ENCODE measurements at regions not wholly inside any gene's neighbourhood (a gene's known extent, or its start where the extent isn't known, plus 50 kb on each side); places are given as distances from the start of the nearest gene placed in this dataset.

DNA sequence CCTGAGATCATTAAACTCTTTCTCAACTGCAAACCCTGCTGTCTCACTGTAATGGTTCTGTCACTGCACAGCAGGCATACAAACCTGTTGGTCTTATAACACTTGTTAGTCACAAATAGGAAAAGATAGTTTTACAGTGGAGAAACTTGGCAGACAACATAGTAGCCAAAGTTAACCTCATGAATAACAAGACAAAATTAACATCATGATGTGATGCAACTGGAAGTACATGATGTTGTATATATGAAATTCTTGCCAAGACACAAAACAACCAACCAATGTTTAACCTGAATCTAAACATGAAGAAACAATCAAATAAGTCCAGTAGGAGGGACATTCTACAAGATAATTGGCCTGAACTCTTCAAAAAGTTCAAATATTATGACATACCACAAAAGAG, 189.3 kb downstream of the RNF152 start (continued):
- TF ChIP-seq, protein P1, sequence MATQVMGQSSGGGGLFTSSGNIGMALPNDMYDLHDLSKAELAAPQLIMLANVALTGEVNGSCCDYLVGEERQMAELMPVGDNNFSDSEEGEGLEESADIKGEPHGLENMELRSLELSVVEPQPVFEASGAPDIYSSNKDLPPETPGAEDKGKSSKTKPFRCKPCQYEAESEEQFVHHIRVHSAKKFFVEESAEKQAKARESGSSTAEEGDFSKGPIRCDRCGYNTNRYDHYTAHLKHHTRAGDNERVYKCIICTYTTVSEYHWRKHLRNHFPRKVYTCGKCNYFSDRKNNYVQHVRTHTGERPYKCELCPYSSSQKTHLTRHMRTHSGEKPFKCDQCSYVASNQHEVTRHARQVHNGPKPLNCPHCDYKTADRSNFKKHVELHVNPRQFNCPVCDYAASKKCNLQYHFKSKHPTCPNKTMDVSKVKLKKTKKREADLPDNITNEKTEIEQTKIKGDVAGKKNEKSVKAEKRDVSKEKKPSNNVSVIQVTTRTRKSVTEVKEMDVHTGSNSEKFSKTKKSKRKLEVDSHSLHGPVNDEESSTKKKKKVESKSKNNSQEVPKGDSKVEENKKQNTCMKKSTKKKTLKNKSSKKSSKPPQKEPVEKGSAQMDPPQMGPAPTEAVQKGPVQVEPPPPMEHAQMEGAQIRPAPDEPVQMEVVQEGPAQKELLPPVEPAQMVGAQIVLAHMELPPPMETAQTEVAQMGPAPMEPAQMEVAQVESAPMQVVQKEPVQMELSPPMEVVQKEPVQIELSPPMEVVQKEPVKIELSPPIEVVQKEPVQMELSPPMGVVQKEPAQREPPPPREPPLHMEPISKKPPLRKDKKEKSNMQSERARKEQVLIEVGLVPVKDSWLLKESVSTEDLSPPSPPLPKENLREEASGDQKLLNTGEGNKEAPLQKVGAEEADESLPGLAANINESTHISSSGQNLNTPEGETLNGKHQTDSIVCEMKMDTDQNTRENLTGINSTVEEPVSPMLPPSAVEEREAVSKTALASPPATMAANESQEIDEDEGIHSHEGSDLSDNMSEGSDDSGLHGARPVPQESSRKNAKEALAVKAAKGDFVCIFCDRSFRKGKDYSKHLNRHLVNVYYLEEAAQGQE (IDR thresholded peaks at IDR 0.05; ENCODE audit: low read depth, low read length), result no peak
- TF ChIP-seq TEAD4 (IDR thresholded peaks at IDR 0.05; ENCODE audit: borderline replicate concordance, insufficient read depth), result no peak
- no peak for TF ChIP-seq EZH2phosphoT487 (IDR thresholded peaks at IDR 0.05; ENCODE audit: borderline replicate concordance, low read depth)

DNA sequence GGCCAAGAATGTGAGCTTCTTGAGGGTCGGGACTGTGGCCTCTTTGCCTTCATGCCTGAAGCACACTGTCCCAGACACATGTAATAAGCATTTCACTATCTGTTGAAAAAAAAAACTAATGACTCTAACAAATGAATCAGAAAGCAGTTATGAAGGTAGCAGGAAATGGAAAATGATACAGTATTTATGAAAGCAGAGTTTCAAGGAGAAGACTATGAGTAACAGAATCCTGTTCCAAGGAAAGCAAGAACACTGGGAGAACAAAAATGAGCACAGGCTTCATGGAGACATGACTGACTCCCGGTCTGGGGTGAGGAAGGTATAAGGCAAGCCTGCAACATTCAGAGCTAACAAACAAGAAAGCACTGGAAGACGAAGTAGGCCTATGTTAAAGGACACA, 190.8 kb downstream of the RNF152 start:
- ChIA-PET CTCF (interaction anchor here (1.5 kb wide), 1 partner anchor 21 kb away, joined by 4 read pairs; no protein-coding TSS in a partner anchor), POLR2A (no interaction called here)
- H3K4me3 ChIP-seq (ENCODE audit: low read depth in 2 of 2, low read length in 1 of 2), result no peak overlapping the region
- H3F3A ChIP-seq (replicated peaks; ENCODE audit: insufficient read depth), result peaks cover 18% of the 10 kb centered on the region
- H3K9ac ChIP-seq, result peak overlapping the region; percentile 51; the same call in 1 of the 2 replicates
- no peaks in the 10 kb centered on the region for H3K27me3 ChIP-seq (ENCODE audit: insufficient read depth)
- peaks cover 5% of the 10 kb centered on the region; the same call in 1 of the 2 replicates for H3K9me3 ChIP-seq
- peak overlapping the region; percentile 73 for H2AFZ ChIP-seq (ENCODE audit: low read depth)
- no peaks in the 10 kb centered on the region for H3K79me2 ChIP-seq (ENCODE audit: insufficient read depth)
- peak overlapping the region in 1 of 2 experiments; percentile 80; a peak in 2 of 4 replicates for H3K27ac ChIP-seq (ENCODE audit: low read depth in 2 of 2, low read length in 1 of 2)
- DNase-seq, result no peak
- H3K4me1 ChIP-seq (ENCODE audit: control insufficient read depth in 1 of 2, insufficient read depth in 2 of 2, low read depth in 1 of 2, low read length in 1 of 2), result no peaks in the 10 kb centered on the region; a peak in 1 of 4 replicates
- H4K20me1 ChIP-seq (ENCODE audit: insufficient read depth), result no peaks in the 10 kb centered on the region
- H3K4me2 ChIP-seq, result peak overlapping the region; percentile 17; the same call in 1 of the 2 replicates
- 51% methylated on average over 3 of the region's 3 CpGs for WGBS (ENCODE audit: low lambda C conversion rate)
- no peaks in the 10 kb centered on the region for H3K36me3 ChIP-seq (replicated peaks in 1 of 2; ENCODE audit: control insufficient read depth in 1 of 2, insufficient read depth in 2 of 2, low read length in 1 of 2)
- no peaks in the 10 kb centered on the region for H3K9me2 ChIP-seq
- TF ChIP-seq NRF1 (IDR thresholded peaks at IDR 0.05; ENCODE audit: low read depth, low read length), result no peak
- no peak for TF ChIP-seq CHD2 (IDR thresholded peaks at IDR 0.05; ENCODE audit: low read length, partially characterized antibody)
- no peak for TF ChIP-seq GATA2 (CRISPR knock-in tag; IDR thresholded peaks at IDR 0.05)
- TF ChIP-seq, protein P2, sequence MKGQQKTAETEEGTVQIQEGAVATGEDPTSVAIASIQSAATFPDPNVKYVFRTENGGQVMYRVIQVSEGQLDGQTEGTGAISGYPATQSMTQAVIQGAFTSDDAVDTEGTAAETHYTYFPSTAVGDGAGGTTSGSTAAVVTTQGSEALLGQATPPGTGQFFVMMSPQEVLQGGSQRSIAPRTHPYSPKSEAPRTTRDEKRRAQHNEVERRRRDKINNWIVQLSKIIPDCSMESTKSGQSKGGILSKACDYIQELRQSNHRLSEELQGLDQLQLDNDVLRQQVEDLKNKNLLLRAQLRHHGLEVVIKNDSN (IDR thresholded peaks at IDR 0.05; ENCODE audit: borderline replicate concordance, low read depth), result no peak
- TF ChIP-seq, protein P3, sequence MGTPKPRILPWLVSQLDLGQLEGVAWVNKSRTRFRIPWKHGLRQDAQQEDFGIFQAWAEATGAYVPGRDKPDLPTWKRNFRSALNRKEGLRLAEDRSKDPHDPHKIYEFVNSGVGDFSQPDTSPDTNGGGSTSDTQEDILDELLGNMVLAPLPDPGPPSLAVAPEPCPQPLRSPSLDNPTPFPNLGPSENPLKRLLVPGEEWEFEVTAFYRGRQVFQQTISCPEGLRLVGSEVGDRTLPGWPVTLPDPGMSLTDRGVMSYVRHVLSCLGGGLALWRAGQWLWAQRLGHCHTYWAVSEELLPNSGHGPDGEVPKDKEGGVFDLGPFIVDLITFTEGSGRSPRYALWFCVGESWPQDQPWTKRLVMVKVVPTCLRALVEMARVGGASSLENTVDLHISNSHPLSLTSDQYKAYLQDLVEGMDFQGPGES (IDR thresholded peaks at IDR 0.05; ENCODE audit: low read depth, low read length), result no peak
- TF ChIP-seq, protein P4, sequence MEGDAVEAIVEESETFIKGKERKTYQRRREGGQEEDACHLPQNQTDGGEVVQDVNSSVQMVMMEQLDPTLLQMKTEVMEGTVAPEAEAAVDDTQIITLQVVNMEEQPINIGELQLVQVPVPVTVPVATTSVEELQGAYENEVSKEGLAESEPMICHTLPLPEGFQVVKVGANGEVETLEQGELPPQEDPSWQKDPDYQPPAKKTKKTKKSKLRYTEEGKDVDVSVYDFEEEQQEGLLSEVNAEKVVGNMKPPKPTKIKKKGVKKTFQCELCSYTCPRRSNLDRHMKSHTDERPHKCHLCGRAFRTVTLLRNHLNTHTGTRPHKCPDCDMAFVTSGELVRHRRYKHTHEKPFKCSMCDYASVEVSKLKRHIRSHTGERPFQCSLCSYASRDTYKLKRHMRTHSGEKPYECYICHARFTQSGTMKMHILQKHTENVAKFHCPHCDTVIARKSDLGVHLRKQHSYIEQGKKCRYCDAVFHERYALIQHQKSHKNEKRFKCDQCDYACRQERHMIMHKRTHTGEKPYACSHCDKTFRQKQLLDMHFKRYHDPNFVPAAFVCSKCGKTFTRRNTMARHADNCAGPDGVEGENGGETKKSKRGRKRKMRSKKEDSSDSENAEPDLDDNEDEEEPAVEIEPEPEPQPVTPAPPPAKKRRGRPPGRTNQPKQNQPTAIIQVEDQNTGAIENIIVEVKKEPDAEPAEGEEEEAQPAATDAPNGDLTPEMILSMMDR (IDR thresholded peaks at IDR 0.05), result no peak
- no peak for TF ChIP-seq FOXJ3 (CRISPR knock-in tag; IDR thresholded peaks at IDR 0.05)
- TF ChIP-seq JUND (IDR thresholded peaks at IDR 0.05), result 0 out of 2 replicates have a peak, but pooled peaks have one; percentile 20
- TF ChIP-seq RXRA (IDR thresholded peaks at IDR 0.05; ENCODE audit: borderline replicate concordance, low read depth), result no peak
- TF ChIP-seq, protein P5, sequence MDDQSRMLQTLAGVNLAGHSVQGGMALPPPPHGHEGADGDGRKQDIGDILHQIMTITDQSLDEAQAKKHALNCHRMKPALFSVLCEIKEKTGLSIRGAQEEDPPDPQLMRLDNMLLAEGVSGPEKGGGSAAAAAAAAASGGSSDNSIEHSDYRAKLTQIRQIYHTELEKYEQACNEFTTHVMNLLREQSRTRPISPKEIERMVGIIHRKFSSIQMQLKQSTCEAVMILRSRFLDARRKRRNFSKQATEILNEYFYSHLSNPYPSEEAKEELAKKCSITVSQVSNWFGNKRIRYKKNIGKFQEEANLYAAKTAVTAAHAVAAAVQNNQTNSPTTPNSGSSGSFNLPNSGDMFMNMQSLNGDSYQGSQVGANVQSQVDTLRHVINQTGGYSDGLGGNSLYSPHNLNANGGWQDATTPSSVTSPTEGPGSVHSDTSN (IDR thresholded peaks at IDR 0.05), result 0 out of 2 replicates have a peak, but pooled peaks have one; percentile 12
- TF ChIP-seq, protein P6, sequence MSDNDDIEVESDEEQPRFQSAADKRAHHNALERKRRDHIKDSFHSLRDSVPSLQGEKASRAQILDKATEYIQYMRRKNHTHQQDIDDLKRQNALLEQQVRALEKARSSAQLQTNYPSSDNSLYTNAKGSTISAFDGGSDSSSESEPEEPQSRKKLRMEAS (IDR thresholded peaks at IDR 0.05; ENCODE audit: low read depth), result no peak
- TF ChIP-seq ELF1 (IDR thresholded peaks at IDR 0.05), result no peak
- TF ChIP-seq EP300 (IDR thresholded peaks at IDR 0.05; ENCODE audit: borderline replicate concordance in 1 of 2, low read depth in 1 of 2, low read length in 1 of 2), result 0 out of 4 replicates have a peak, but pooled peaks of 1 of the 2 experiments have one; percentile 15
- TF ChIP-seq RCOR1 (IDR thresholded peaks at IDR 0.05; ENCODE audit: low read length), result no peak
- TF ChIP-seq FOSL2 (IDR thresholded peaks at IDR 0.05; ENCODE audit: borderline replicate concordance, low read depth), result peak; percentile 51; the same call in 1 of the 2 replicates
- no peak for TF ChIP-seq FOXM1 (IDR thresholded peaks at IDR 0.05; ENCODE audit: low read depth)
- no peak for TF ChIP-seq EZH2phosphoT487 (IDR thresholded peaks at IDR 0.05; ENCODE audit: borderline replicate concordance, low read depth)

Measured in SK-N-SH (cell line).